GM21529 (cell line): ENCODE measurements at regions not wholly inside any gene's neighbourhood (a gene's known extent, or its start where the extent isn't known, plus 50 kb on each side); places are given as distances from the start of the nearest gene placed in this dataset.

Experiments
- ATAC-seq: cut with Tn5 transposase; IDR thresholded peaks from one replicate; pipeline ENCODE4 v1.9.1; 2021; ENCODE audit not compliant: unreplicated experiment

GRCh38 chr2:59935005-59935404, 618.4 kb downstream of the BCL11A start:
- ATAC-seq, result no peak

GRCh38 chr2:59933948-59934347, 619.5 kb downstream of the BCL11A start:
- ATAC-seq, result no peak

- ATAC-seq, result no peak
Observed at GRCh38 chr2:59932341-59932740, 621.1 kb downstream of the BCL11A start.

- ATAC-seq, result no peak
Observed at GRCh38 chr2:59930430-59930829, 623.0 kb downstream of the BCL11A start.

- no peak for ATAC-seq
Observed at GRCh38 chr2:59926731-59927130, 626.7 kb downstream of the BCL11A start.

GRCh38 chr2:59925321-59925720, 628.1 kb downstream of the BCL11A start:
- ATAC-seq, result no peak

GRCh38 chr2:59924346-59924745, 629.1 kb downstream of the BCL11A start:
- ATAC-seq, result no peak

GRCh38 chr2:59922450-59922849, 631.0 kb downstream of the BCL11A start:
- ATAC-seq, result no peak

- no peak for ATAC-seq
Observed at GRCh38 chr2:59921743-59922142, 631.7 kb downstream of the BCL11A start.

- ATAC-seq, result no peak
Observed at GRCh38 chr2:59920961-59921360, 632.5 kb downstream of the BCL11A start.

GRCh38 chr2:59920307-59920706, 633.1 kb downstream of the BCL11A start:
- ATAC-seq, result no peak

GRCh38 chr2:59919579-59919978, 633.9 kb downstream of the BCL11A start:
- no peak for ATAC-seq

- ATAC-seq, result no peak
Observed at GRCh38 chr2:59912042-59912441, 641.4 kb downstream of the BCL11A start.

- ATAC-seq, result no peak
Observed at GRCh38 chr2:59910166-59910565, 643.3 kb downstream of the BCL11A start.

- no peak for ATAC-seq
Observed at GRCh38 chr2:59909147-59909546, 644.3 kb downstream of the BCL11A start.

GRCh38 chr2:59905731-59906130, 647.7 kb downstream of the BCL11A start:
- ATAC-seq, result no peak

- ATAC-seq, result no peak
Observed at GRCh38 chr2:59903994-59904544, 649.4 kb downstream of the BCL11A start.

- no peak for ATAC-seq
Observed at GRCh38 chr2:59900728-59901452, 652.6 kb downstream of the BCL11A start.

- ATAC-seq, result no peak
Observed at GRCh38 chr2:59899692-59900091, 653.8 kb downstream of the BCL11A start.

- ATAC-seq, result no peak
Observed at GRCh38 chr2:59896499-59897245, 656.8 kb downstream of the BCL11A start.

- ATAC-seq, result no peak
Observed at GRCh38 chr2:59893612-59894011, 659.8 kb downstream of the BCL11A start.

GRCh38 chr2:59892398-59892797, 661.1 kb downstream of the BCL11A start:
- ATAC-seq, result no peak
